ENCODE measurements at regions not wholly inside any gene's neighbourhood (a gene's known extent, or its start where the extent isn't known, plus 50 kb on each side); places are given as distances from the start of the nearest gene placed in this dataset.

DNA sequence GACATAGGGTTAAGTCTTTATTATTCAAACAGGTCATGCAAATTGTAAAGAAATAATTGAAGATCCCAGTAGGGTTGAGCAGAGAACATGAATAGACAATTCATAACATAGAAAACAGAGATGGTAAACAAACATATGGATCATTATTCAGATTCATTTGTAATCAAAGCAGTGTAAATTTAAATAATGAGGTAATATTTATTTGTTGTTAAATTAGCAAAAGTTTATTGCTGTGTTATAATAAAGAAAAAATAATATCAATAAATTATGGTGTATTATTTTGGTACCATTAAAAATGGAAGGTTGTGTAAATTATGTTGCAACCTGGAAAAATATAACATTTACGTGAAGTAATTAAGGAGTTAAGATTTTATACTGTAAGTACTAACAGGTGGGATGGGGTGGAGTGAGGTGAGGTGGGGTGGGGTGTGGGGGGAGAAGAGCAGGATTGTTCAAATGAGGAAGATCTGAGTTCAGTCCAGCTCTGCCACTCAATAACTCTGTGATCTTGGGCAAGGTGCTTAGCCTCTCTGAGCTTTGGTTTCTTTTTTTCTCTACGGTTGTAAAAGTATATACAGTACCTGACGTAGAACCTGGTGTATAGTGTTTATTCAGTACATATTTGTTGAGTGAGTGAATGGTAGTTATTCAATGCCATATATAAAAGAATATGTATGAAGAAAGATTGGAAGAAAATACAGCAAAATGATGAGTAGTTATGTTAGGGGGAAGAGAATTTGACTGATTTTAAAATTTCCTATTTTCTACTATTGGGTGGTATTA, 140.3 kb upstream of the KIF26B start:
- TF ChIP-seq, protein P1, sequence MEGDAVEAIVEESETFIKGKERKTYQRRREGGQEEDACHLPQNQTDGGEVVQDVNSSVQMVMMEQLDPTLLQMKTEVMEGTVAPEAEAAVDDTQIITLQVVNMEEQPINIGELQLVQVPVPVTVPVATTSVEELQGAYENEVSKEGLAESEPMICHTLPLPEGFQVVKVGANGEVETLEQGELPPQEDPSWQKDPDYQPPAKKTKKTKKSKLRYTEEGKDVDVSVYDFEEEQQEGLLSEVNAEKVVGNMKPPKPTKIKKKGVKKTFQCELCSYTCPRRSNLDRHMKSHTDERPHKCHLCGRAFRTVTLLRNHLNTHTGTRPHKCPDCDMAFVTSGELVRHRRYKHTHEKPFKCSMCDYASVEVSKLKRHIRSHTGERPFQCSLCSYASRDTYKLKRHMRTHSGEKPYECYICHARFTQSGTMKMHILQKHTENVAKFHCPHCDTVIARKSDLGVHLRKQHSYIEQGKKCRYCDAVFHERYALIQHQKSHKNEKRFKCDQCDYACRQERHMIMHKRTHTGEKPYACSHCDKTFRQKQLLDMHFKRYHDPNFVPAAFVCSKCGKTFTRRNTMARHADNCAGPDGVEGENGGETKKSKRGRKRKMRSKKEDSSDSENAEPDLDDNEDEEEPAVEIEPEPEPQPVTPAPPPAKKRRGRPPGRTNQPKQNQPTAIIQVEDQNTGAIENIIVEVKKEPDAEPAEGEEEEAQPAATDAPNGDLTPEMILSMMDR (IDR thresholded peaks at IDR 0.05): no peak
- no peak for TF ChIP-seq POLR2A (IDR thresholded peaks at IDR 0.05)
- TF ChIP-seq EP300 (IDR thresholded peaks at IDR 0.05): no peak

Data from stomach (tissue), 4 donors.